Uterus (tissue), 3 donors: ENCODE measurements at regions not wholly inside any gene's neighbourhood (a gene's known extent, or its start where the extent isn't known, plus 50 kb on each side); places are given as distances from the start of the nearest gene placed in this dataset.
A peak's percentile ranks its signal among the peaks of the same experiment; 100 is the strongest.

Experiments
- DNase-seq, 2 donors: peaks; one replicate each; pipeline ENCODE4 v3.0.0-alpha.2; 2019 to 2020
- H3K27ac ChIP-seq, 2 donors: fragments of 200-600 bp; sonication (generic); 1 replicate in 1 of 2; 2 replicates in 1 of 2; pipeline ENCODE4 v1.5.1; 2016 to 2018
- H3K27me3 ChIP-seq, 2 donors: fragments of 200-600 bp; sonication (generic); one replicate each; pipeline ENCODE4 v1.5.1; 2018 to 2019; ENCODE audit warnings: control low read depth in 1 of 2
- H3K36me3 ChIP-seq, 2 donors: fragments of 200-600 bp; sonication (generic); one replicate each; pipeline ENCODE4 v1.5.1; 2019; ENCODE audit warnings: control low read depth in 1 of 2
- H3K4me1 ChIP-seq, 2 donors: fragments of 200-600 bp; sonication (generic); one replicate each; pipeline ENCODE4 v1.5.1; 2018 to 2019; ENCODE audit warnings: control low read depth in 1 of 2
- H3K4me3 ChIP-seq, 2 donors: fragments of 200-600 bp; sonication (generic); 1 replicate in 1 of 2; 2 replicates in 1 of 2; pipeline ENCODE4 v1.5.1; 2018 to 2019; ENCODE audit warnings: mild to moderate bottlenecking in 1 of 2
- H3K9me3 ChIP-seq, 2 donors: fragments of 200-600 bp; sonication (generic); one replicate each; pipeline ENCODE4 v1.5.1; 2019; ENCODE audit warnings: control low read depth in 1 of 2
- POLR2A ChIP-seq, 2 donors: fragments of 450-650 bp; IDR thresholded peaks; one replicate each; pipeline ENCODE4 v1.6.1; 2016; ENCODE audit warnings: antibody characterized with exemption in 2 of 2, mild to moderate bottlenecking in 1 of 2, moderate library complexity in 1 of 2
- intact Hi-C: fragments of 100-400 bp; cut with DNase I; formaldehyde crosslinking; loops from one replicate; pipeline ENCODE4 v1.15.1; 2023; ENCODE audit warnings: low total_unique reads
- TF ChIP-seq, protein P1 (sequence below), 4 experiments: fragments of 200-600 bp in 2 of 4; fragments of 450-650 bp in 2 of 4; sonication (generic) in 2 of 4; IDR thresholded peaks; one replicate each; pipeline ENCODE4 v1.5.1; 2016 to 2019; ENCODE audit warnings: antibody characterized with exemption in 4 of 4, mild to moderate bottlenecking in 2 of 4, moderate library complexity in 1 of 4
- donor health status: DM: yes; HTN: yes; CAD: no.

DNA sequence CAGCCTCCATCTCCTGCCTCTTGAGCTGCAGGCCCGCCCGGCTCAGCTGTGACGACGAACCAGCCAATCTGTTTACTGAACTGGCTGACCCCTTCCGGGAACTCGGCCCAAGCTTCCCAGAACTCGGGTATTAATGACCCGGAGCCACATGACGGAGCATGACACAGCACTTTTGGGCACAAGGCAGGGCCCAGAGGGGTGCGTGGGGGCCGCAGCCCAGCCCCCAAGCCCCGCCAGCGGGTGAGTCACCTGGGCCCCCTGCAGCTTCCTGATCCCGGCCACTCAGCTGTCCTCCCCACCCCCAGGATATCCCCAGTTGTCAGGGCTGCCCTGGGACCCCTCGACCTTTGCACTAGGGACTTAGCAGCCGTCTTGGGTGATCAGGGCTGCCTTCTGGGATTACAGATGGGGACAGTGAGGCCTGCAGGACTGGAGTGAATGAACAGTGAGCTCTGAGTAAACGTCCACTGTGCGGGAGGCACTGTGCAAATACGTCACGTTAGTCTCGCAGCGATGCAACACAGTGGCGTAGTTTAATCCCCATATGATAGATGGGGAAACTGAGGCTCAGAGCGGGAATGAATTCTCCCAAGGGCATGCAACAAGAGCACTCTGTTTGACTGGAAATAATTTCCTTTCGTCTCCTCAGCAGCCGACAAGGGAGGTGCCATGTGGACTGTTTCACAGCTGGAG, 102.1 kb downstream of the CEBPB start:
- no peaks in the 10 kb centered on the region for H3K9me3 ChIP-seq
- no peaks in the 10 kb centered on the region for H3K36me3 ChIP-seq
- peaks cover 7 to 14% of the 10 kb centered on the region in 2 donors for H3K4me1 ChIP-seq
- no peaks in the 10 kb centered on the region for H3K27me3 ChIP-seq
- peak in 1 of 2 donors; percentile 32 for TF ChIP-seq POLR2A (IDR thresholded peaks at IDR 0.05)
- TF ChIP-seq, protein P1, sequence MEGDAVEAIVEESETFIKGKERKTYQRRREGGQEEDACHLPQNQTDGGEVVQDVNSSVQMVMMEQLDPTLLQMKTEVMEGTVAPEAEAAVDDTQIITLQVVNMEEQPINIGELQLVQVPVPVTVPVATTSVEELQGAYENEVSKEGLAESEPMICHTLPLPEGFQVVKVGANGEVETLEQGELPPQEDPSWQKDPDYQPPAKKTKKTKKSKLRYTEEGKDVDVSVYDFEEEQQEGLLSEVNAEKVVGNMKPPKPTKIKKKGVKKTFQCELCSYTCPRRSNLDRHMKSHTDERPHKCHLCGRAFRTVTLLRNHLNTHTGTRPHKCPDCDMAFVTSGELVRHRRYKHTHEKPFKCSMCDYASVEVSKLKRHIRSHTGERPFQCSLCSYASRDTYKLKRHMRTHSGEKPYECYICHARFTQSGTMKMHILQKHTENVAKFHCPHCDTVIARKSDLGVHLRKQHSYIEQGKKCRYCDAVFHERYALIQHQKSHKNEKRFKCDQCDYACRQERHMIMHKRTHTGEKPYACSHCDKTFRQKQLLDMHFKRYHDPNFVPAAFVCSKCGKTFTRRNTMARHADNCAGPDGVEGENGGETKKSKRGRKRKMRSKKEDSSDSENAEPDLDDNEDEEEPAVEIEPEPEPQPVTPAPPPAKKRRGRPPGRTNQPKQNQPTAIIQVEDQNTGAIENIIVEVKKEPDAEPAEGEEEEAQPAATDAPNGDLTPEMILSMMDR (IDR thresholded peaks at IDR 0.05) = no peak
- peak; percentile 97 to 98 for DNase-seq
- intact Hi-C loops = no loop called here
- no peak overlapping the region for H3K4me3 ChIP-seq
- H3K27ac ChIP-seq = peak overlapping the region; percentile 90 to 93

DNA sequence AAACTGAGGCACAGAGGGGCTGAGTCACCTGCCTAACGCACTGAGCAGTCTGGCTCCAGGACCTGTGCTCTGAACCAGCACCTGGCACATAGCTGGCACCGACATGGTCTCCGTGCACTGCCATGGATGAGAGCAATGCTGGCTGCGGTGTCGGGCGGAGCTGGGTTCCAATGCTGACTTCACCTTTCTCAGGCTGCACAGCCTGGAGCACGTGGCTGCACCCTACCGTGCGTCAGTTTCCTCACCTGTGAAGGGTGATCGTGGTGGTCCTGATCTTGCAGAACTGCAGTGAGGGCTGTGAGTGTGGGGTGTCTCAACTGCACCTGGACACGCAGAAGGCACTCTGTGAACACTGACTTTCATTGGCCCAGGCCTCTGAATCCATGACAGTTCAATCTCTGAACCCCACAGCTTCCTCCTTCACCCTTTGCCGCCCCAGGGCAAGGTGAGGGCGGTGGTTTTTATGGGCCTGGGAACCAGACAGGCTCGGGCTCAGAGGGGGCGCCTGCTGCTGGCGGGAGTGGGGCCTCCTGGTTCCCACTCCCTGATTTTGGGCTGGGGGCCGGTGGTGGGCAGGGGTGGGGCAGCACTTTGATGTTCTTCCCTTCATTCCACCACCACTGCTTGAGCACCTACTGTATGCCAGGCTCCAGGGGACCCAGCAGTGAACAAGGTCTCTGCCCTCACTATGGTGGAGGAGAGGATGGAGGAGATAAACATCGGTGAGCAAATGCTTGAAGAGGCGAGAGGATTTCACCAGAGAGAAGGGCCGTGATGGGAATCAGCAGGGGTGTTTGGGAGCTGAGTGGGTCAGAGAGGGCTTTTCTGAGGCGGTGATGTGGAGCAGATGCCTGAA, 102.9 kb downstream of the CEBPB start:
- intact Hi-C loops = no loop called here

DNA sequence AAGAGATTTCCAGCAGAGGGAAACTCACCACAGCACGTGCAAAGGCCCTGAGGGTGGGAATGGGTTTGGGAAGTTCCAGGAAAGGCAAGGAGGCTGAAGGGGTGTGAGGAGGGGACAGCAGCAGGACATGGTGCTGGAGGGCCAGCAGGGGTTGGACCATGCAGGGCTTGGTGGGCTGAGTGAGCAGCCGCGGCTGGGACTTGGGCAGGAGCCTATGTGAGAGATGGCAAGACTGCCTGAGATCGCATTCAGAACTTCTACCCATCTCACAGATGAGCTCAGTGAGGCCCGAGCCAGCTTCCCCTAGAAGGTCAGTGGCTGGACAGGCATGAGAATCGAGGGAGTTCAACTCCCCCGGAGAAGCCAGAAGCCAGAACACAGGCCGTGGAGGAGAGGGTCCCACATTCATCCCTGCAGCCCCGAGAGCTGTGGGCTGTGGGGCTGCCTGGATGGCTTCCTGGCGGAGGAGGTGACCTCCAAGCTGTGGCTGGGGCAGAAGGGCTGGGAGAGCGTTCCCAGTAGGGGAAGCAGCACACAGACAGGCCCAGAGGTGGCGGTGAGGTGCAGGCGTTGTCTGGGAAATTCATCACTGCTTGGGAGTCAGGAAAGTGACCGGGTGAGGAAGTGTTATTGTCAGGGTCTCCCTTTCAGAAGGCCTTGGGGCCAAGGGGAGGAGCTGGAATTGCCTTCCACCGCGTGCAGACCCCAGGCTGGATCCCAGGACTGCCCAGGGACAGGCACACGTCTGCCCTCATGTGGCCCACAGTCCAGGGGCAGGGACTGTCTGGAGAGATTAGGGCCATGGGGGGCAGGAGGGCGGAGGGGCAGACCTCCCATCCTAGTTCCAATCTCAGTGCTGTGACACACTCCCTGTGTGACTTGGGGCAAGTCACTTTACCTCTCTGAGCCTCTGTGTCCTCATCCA, 103.8 kb downstream of the CEBPB start:
- DNase-seq = no peak
- Histone ChIP-seq H3K36me3 (no peaks in the 10 kb centered on the region), H3K27me3 (no peaks in the 10 kb centered on the region), H3K27ac (peak overlapping the region; percentile 90 to 93), H3K4me1 (peaks cover 7 to 13% of the 10 kb centered on the region in 2 donors), H3K4me3 (no peak overlapping the region), H3K9me3 (no peaks in the 10 kb centered on the region)
- intact Hi-C loops = no loop called here
- TF ChIP-seq, protein P1 (IDR thresholded peaks at IDR 0.05) = no peak
- TF ChIP-seq POLR2A (IDR thresholded peaks at IDR 0.05) = no peak

More for the DNA sequence above, 102.9 kb downstream of the CEBPB start:
- Histone ChIP-seq H3K36me3 (no peaks in the 10 kb centered on the region), H3K9me3 (no peaks in the 10 kb centered on the region), H3K27me3 (no peaks in the 10 kb centered on the region), H3K4me3 (no peak overlapping the region), H3K27ac (peak overlapping the region; percentile 90 to 93), H3K4me1 (peaks cover 7 to 13% of the 10 kb centered on the region in 2 donors)
- TF ChIP-seq, protein P1 (IDR thresholded peaks at IDR 0.05) = no peak
- TF ChIP-seq POLR2A (IDR thresholded peaks at IDR 0.05) = no peak
- DNase-seq = no peak

DNA sequence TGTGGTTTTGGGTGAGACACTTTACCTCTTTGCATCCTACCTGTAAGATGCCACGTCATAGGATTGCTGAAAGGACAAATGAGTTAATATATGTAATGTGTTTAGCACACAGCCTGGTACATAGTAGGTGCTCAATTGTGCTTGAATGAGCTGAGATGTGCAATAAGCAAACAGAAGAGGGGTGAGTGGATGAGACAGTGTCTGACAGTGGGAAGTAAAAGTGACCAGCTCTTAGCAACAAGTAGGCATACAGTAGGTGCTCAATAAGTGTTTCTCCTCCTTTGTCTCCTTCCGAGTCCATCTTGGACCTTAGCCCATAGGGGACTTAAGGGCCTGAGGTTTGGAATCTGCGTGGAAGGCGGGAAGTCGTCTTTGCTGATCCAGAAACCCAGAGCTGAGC, 104.7 kb downstream of the CEBPB start:
- no peaks in the 10 kb centered on the region for H3K9me3 ChIP-seq
- no peaks in the 10 kb centered on the region for H3K36me3 ChIP-seq
- DNase-seq = no peak
- H3K4me3 ChIP-seq = no peak overlapping the region
- H3K4me1 ChIP-seq = peaks cover 7 to 13% of the 10 kb centered on the region in 2 donors
- TF ChIP-seq, protein P1 (IDR thresholded peaks at IDR 0.05) = no peak
- TF ChIP-seq POLR2A (IDR thresholded peaks at IDR 0.05) = no peak
- peak overlapping the region; percentile 90 to 93 for H3K27ac ChIP-seq
- intact Hi-C loops = no loop called here
- H3K27me3 ChIP-seq = no peaks in the 10 kb centered on the region
